Transverse colon (tissue), 4 donors: ENCODE measurements at regions not wholly inside any gene's neighbourhood (a gene's known extent, or its start where the extent isn't known, plus 50 kb on each side); places are given as distances from the start of the nearest gene placed in this dataset.

Experiments used
- DNase-seq: peaks from one replicate; pipeline ENCODE4 v3.0.0-alpha.2; 2019
- H3K27ac ChIP-seq, 4 donors: fragments of 200-600 bp; sonication (generic); 2 replicates each; pipeline ENCODE4 v1.5.1; 2016 to 2018; ENCODE audit warnings: inconsistent platforms in 4 of 4
- H3K27me3 ChIP-seq: fragments of 200-600 bp; sonication (generic); 2 replicates; pipeline ENCODE4 v1.5.1; 2017; ENCODE audit warnings: inconsistent platforms
- H3K36me3 ChIP-seq, 4 donors: fragments of 200-600 bp; sonication (generic); 2 replicates each; pipeline ENCODE4 v1.5.1; 2017 to 2019; ENCODE audit warnings: inconsistent platforms in 4 of 4
- H3K4me1 ChIP-seq, 4 donors: fragments of 200-600 bp; sonication (generic); 2 replicates each; pipeline ENCODE4 v1.5.1; 2017 to 2020; ENCODE audit warnings: inconsistent platforms in 4 of 4
- H3K4me3 ChIP-seq, 4 donors: fragments of 200-600 bp; sonication (generic); 1 replicate in 1 of 4; 2 replicates in 3 of 4; pipeline versions ENCODE4 v1.5.1 to v1.6.1; 2017 to 2019; ENCODE audit warnings: inconsistent platforms in 4 of 4
- H3K9me3 ChIP-seq, 2 donors: fragments of 200-600 bp; sonication (generic); 2 replicates each; pipeline ENCODE4 v1.5.1; 2017 to 2019; ENCODE audit warnings: inconsistent platforms in 2 of 2
- CTCF ChIP-seq, 5 experiments: fragments of 200-600 bp in 3 of 5; fragments of 450-650 bp in 2 of 5; sonication (generic) in 3 of 5; IDR thresholded peaks; 1 replicate in 2 of 5; 2 replicates in 3 of 5; pipeline ENCODE4 v1.5.1; 2016 to 2017; ENCODE audit warnings: antibody characterized with exemption in 5 of 5, inconsistent platforms in 3 of 5, mild to moderate bottlenecking in 2 of 5, moderate library complexity in 1 of 5
- EP300 ChIP-seq: sonication (generic); formaldehyde crosslinking; IDR thresholded peaks from one replicate; pipeline ENCODE4 v1.6.1; 2017; ENCODE audit warnings: antibody characterized with exemption, low read depth
- POLR2A ChIP-seq: fragments of 450-650 bp; IDR thresholded peaks from one replicate; pipeline ENCODE4 v1.6.1; 2016; ENCODE audit warnings: antibody characterized with exemption, mild to moderate bottlenecking, moderate library complexity
- POLR2AphosphoS5 ChIP-seq, 3 donors: sonication (generic); formaldehyde crosslinking; IDR thresholded peaks; one replicate each; pipeline ENCODE4 v1.6.1; 2016; ENCODE audit warnings: antibody characterized with exemption in 3 of 3
- WGBS, 2 donors: methylation state at CpG; one replicate each; pipeline ENCODE4 v1.1.5; 2018; ENCODE audit warnings: low coverage in 1 of 2; 5-methylcytosine and 5-hydroxymethylcytosine counted together
- in situ Hi-C, 4 donors: fragments of 200-750 bp; cut with MboI; loops; one replicate each; pipeline versions ENCODE4 v1.15.0 to v1.15.1; 2017; ENCODE audit warnings: low sequenced_read_pairs in 3 of 4, low pct_ligation_motif_present in 1 of 4, low pct_unique_long_range_greater_than_20kb in 1 of 4
- intact Hi-C: fragments of 100-400 bp; cut with DNase I; formaldehyde crosslinking; loops from one replicate; pipeline ENCODE4 v1.15.1; 2023; ENCODE audit warnings: low total_unique reads

- Histone ChIP-seq H3K9me3 (no peaks in the 10 kb centered on the region), H3K4me1 (no peaks in the 10 kb centered on the region), H3K27ac (no peak overlapping the region), H3K4me3 (no peak overlapping the region), H3K36me3 (no peaks in the 10 kb centered on the region), H3K27me3 (no peaks in the 10 kb centered on the region)
- WGBS, 2 donors: 33 to 57% methylated on average over 1 of the region's 1 CpG
- in situ Hi-C loops: no loop called here
- TF ChIP-seq POLR2AphosphoS5 (IDR thresholded peaks at IDR 0.05) (no peak), CTCF (IDR thresholded peaks at IDR 0.05) (no peak), POLR2A (no peak), EP300 (no peak)
- intact Hi-C loops: no loop called here
- DNase-seq: no peak
Observed at GRCh38 chr13:48919751-48920150, 56.0 kb upstream of the FNDC3A start.

GRCh38 chr13:48920730-48921129 is 55.0 kb upstream of the FNDC3A start:
- H3K27ac ChIP-seq: no peak overlapping the region
- intact Hi-C loops (no loop called here), in situ Hi-C loops (no loop called here)
- TF ChIP-seq EP300: no peak
- no peak for TF ChIP-seq POLR2AphosphoS5 (IDR thresholded peaks at IDR 0.05)
- no peak for TF ChIP-seq CTCF (IDR thresholded peaks at IDR 0.05)
- H3K4me3 ChIP-seq: no peak overlapping the region
- H3K36me3 ChIP-seq: no peaks in the 10 kb centered on the region
- no peak for DNase-seq
- 77 to 87% methylated on average over 6 of the region's 6 CpGs for WGBS, 2 donors
- H3K4me1 ChIP-seq: no peaks in the 10 kb centered on the region
- H3K27me3 ChIP-seq: no peaks in the 10 kb centered on the region
- H3K9me3 ChIP-seq: no peaks in the 10 kb centered on the region

GRCh38 chr13:48923376-48923775 is 52.3 kb upstream of the FNDC3A start:
- no peak for DNase-seq
- no peak for TF ChIP-seq EP300
- TF ChIP-seq POLR2A: no peak
- no peak for TF ChIP-seq CTCF (IDR thresholded peaks at IDR 0.05)
- no peak for TF ChIP-seq POLR2AphosphoS5 (IDR thresholded peaks at IDR 0.05)
- Histone ChIP-seq H3K4me3 (no peak overlapping the region), H3K4me1 (no peaks in the 10 kb centered on the region), H3K27me3 (no peaks in the 10 kb centered on the region), H3K27ac (no peak overlapping the region), H3K36me3 (no peaks in the 10 kb centered on the region), H3K9me3 (no peaks in the 10 kb centered on the region)
- intact Hi-C loops: no loop called here
- 83 to 84% methylated on average over 1 of the region's 1 CpG for WGBS, 2 donors
- in situ Hi-C loops: no loop called here

- in situ Hi-C loops (no loop called here), intact Hi-C loops (no loop called here)
- 94 to 100% methylated on average over 2 of the region's 2 CpGs for WGBS, 2 donors
- Histone ChIP-seq H3K4me1 (no peaks in the 10 kb centered on the region), H3K36me3 (no peaks in the 10 kb centered on the region), H3K9me3 (no peaks in the 10 kb centered on the region), H3K4me3 (no peak overlapping the region), H3K27ac (no peak overlapping the region), H3K27me3 (no peaks in the 10 kb centered on the region)
- DNase-seq: no peak
- TF ChIP-seq POLR2AphosphoS5 (IDR thresholded peaks at IDR 0.05) (no peak), EP300 (no peak)
Observed at GRCh38 chr13:48925001-48925400, 50.7 kb upstream of the FNDC3A start.
